Neural cell (in vitro differentiated cells): ENCODE measurements at regions not wholly inside any gene's neighbourhood (a gene's known extent, or its start where the extent isn't known, plus 50 kb on each side); places are given as distances from the start of the nearest gene placed in this dataset.

Experiments
- EP300 ChIP-seq: fragments of 450-650 bp; conservative IDR thresholded peaks from 2 replicates; pipeline ENCODE4 v1.6.1; 2014; ENCODE audit warnings: antibody characterized with exemption, mild to moderate bottlenecking, moderate library complexity; ENCODE audit not compliant: poor library complexity, severe bottlenecking
- EZH2 ChIP-seq: fragments of 200-600, 300-800 bp; shearing (Covaris generic), sonication (generic); IDR thresholded peaks from 2 replicates; pipeline ENCODE4 v1.6.1; 2014; ENCODE audit warnings: antibody characterized with exemption, low read length, borderline replicate concordance, mild to moderate bottlenecking; ENCODE audit not compliant: insufficient read depth, poor library complexity, severe bottlenecking
- POLR2AphosphoS5 ChIP-seq: IDR thresholded peaks from 2 replicates; pipeline ENCODE4 v1.6.1; 2012
- RAD21 ChIP-seq: fragments of 450-650 bp; conservative IDR thresholded peaks from 2 replicates; pipeline ENCODE4 v1.6.1; 2014; ENCODE audit warnings: antibody characterized with exemption, mild to moderate bottlenecking, moderate library complexity
- SMC3 ChIP-seq: fragments of 450-650 bp; conservative IDR thresholded peaks from 2 replicates; pipeline ENCODE4 v1.6.1; 2014; ENCODE audit warnings: antibody characterized with exemption, mild to moderate bottlenecking, moderate library complexity; ENCODE audit not compliant: poor library complexity
- TAF1 ChIP-seq: IDR thresholded peaks from 2 replicates; pipeline ENCODE4 v1.6.1; 2012; ENCODE audit warnings: low read depth
- TF ChIP-seq, protein P1 (sequence below): fragments of 450-650 bp; IDR thresholded peaks from 2 replicates; pipeline ENCODE4 v1.5.1; 2014; ENCODE audit warnings: antibody characterized with exemption, mild to moderate bottlenecking, moderate library complexity; ENCODE audit not compliant: poor library complexity, severe bottlenecking
- TF ChIP-seq, protein P2 (sequence below): IDR thresholded peaks from 2 replicates; pipeline ENCODE4 v1.6.1; 2012; ENCODE audit warnings: borderline replicate concordance

DNA sequence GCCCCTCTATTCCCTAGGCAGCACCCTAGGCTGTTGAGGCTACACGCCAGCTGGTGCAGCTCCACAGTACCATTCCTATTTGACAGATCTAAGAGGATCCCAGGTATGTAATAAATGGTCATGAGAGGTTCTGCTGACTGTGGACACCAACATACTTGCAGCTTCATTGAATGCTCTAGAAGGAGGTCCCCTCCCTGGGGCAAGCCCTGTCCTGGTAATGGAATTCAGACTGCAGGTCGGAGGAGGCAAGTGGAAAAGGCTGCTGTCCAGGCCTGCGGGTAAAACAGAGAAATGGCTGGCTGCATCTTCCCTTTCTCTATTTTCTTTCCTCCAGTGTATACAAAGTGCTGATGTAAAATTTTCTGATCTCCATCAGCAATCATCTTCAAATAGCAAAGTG lies 66.1 kb upstream of the ZNF648 start:
- TF ChIP-seq, protein P1, sequence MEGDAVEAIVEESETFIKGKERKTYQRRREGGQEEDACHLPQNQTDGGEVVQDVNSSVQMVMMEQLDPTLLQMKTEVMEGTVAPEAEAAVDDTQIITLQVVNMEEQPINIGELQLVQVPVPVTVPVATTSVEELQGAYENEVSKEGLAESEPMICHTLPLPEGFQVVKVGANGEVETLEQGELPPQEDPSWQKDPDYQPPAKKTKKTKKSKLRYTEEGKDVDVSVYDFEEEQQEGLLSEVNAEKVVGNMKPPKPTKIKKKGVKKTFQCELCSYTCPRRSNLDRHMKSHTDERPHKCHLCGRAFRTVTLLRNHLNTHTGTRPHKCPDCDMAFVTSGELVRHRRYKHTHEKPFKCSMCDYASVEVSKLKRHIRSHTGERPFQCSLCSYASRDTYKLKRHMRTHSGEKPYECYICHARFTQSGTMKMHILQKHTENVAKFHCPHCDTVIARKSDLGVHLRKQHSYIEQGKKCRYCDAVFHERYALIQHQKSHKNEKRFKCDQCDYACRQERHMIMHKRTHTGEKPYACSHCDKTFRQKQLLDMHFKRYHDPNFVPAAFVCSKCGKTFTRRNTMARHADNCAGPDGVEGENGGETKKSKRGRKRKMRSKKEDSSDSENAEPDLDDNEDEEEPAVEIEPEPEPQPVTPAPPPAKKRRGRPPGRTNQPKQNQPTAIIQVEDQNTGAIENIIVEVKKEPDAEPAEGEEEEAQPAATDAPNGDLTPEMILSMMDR, result no peak
- no peak for TF ChIP-seq POLR2AphosphoS5
- no peak for TF ChIP-seq EZH2
- TF ChIP-seq EP300, result no peak
- TF ChIP-seq, protein P2, sequence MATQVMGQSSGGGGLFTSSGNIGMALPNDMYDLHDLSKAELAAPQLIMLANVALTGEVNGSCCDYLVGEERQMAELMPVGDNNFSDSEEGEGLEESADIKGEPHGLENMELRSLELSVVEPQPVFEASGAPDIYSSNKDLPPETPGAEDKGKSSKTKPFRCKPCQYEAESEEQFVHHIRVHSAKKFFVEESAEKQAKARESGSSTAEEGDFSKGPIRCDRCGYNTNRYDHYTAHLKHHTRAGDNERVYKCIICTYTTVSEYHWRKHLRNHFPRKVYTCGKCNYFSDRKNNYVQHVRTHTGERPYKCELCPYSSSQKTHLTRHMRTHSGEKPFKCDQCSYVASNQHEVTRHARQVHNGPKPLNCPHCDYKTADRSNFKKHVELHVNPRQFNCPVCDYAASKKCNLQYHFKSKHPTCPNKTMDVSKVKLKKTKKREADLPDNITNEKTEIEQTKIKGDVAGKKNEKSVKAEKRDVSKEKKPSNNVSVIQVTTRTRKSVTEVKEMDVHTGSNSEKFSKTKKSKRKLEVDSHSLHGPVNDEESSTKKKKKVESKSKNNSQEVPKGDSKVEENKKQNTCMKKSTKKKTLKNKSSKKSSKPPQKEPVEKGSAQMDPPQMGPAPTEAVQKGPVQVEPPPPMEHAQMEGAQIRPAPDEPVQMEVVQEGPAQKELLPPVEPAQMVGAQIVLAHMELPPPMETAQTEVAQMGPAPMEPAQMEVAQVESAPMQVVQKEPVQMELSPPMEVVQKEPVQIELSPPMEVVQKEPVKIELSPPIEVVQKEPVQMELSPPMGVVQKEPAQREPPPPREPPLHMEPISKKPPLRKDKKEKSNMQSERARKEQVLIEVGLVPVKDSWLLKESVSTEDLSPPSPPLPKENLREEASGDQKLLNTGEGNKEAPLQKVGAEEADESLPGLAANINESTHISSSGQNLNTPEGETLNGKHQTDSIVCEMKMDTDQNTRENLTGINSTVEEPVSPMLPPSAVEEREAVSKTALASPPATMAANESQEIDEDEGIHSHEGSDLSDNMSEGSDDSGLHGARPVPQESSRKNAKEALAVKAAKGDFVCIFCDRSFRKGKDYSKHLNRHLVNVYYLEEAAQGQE, result no peak
- no peak for TF ChIP-seq SMC3
- TF ChIP-seq RAD21, result no peak
- TF ChIP-seq TAF1, result no peak
